K562 (cell line): ENCODE measurements at regions not wholly inside any gene's neighbourhood (a gene's known extent, or its start where the extent isn't known, plus 50 kb on each side); places are given as distances from the start of the nearest gene placed in this dataset.

Experiments
- ATAC-seq: fragments of 200-7000 bp; cut with Tn5 transposase; 3 replicates; pipeline ENCODE4 v1.9.1; 2020; ENCODE audit warnings: moderate library complexity
- BruUV-seq: library from RNA; stranded (reverse); fragments of 400-500 nt; replicated peaks from 2 replicates; lab custom pipeline; 2021; lab: Mats Ljungman, UMichigan
- CTCF ChIA-PET: fragments of 300-600 bp; formaldehyde crosslinking; extraction: SDS; loops from one replicate; lab custom pipeline; 2021; ENCODE audit warnings: low intra/inter-chr PET ratio; lab: Yijun Ruan, JAX
- POLR2A ChIA-PET: fragments of 300-600, 350-650 bp; sonication (Branson Sonifier 250); formaldehyde crosslinking; extraction: SDS; loops from one replicate; lab custom pipeline; 2021; ENCODE audit warnings: antibody characterized with exemption, inconsistent platforms; lab: Yijun Ruan, JAX
- DNase-seq, 4 experiments: peaks; one replicate each; pipeline versions ENCODE4 v3.0.0 to v3.0.0-alpha.2; 2011 to 2018; ENCODE audit warnings: low spot score in 3 of 4, mixed read lengths in 3 of 4; ENCODE audit errors: extremely low read depth in 1 of 4
- FAIRE-seq: peaks from 2 replicates; lab custom pipeline; 2011; peaks lifted over from hg19 to GRCh38; lab: Jason Lieb, UNC
- H2AFZ ChIP-seq: 2 replicates; pipeline ENCODE4 v1.6.0; 2011; ENCODE audit warnings: low read depth, low read length, control low read depth, inconsistent platforms
- H3K27ac ChIP-seq: fragments of 200-600 bp; 3 replicates; pipeline ENCODE4 v1.8.0; 2011; ENCODE audit warnings: low read depth, mild to moderate bottlenecking, control low read depth, inconsistent platforms, low read length, moderate library complexity, mixed read lengths; ENCODE audit errors: extremely low read depth
- H3K27me3 ChIP-seq, 2 experiments: fragments of 300-600 bp in 1 of 2; 2 replicates in 1 of 2; 3 replicates in 1 of 2; pipeline versions ENCODE4 v1.6.0 to v1.8.0; 2011; ENCODE audit warnings: inconsistent platforms in 2 of 2, low read length in 2 of 2, mild to moderate bottlenecking in 1 of 2, mixed read lengths in 1 of 2, moderate library complexity in 1 of 2; ENCODE audit not compliant: control insufficient read depth in 2 of 2, insufficient read depth in 2 of 2
- H3K36me3 ChIP-seq: fragments of 300-600 bp; 3 replicates; pipeline ENCODE4 v1.8.0; 2011; ENCODE audit warnings: mild to moderate bottlenecking, low read length, inconsistent platforms; ENCODE audit not compliant: control insufficient read depth, insufficient read depth
- H3K4me1 ChIP-seq, 2 experiments: fragments of 200-600 bp in 1 of 2; replicated peaks in 1 of 2; 2 replicates in 1 of 2; 3 replicates in 1 of 2; pipeline versions ENCODE4 v1.5.1 to v1.8.0; 2011; ENCODE audit warnings: inconsistent platforms in 2 of 2, low read length in 2 of 2, mild to moderate bottlenecking in 1 of 2, mixed read lengths in 1 of 2, moderate library complexity in 1 of 2; ENCODE audit not compliant: control insufficient read depth in 2 of 2, insufficient read depth in 2 of 2
- H3K4me2 ChIP-seq: 2 replicates; pipeline ENCODE4 v1.6.1; 2011; ENCODE audit warnings: low read length, control low read depth, inconsistent platforms, mixed read lengths; ENCODE audit not compliant: insufficient read depth
- H3K4me3 ChIP-seq: fragments of 200-600 bp; sonication (generic), shearing (Covaris generic); 2 replicates; pipeline ENCODE4 v1.5.1; 2016; ENCODE audit warnings: control low read depth, inconsistent platforms
- H3K79me2 ChIP-seq: fragments of 200-600 bp; 3 replicates; pipeline ENCODE4 v1.8.0; 2011; ENCODE audit warnings: low read length, inconsistent platforms; ENCODE audit not compliant: control insufficient read depth, insufficient read depth
- H3K9ac ChIP-seq, 2 experiments: 2 replicates each; pipeline versions ENCODE4 v1.6.0 to v1.6.1; 2011; ENCODE audit warnings: low read depth in 2 of 2, low read length in 2 of 2, control low read depth in 1 of 2, inconsistent platforms in 1 of 2, mild to moderate bottlenecking in 1 of 2, mixed read lengths in 1 of 2; ENCODE audit not compliant: insufficient read depth in 1 of 2
- H3K9me1 ChIP-seq: one replicate; pipeline ENCODE4 v1.6.0; 2011; ENCODE audit warnings: inconsistent platforms, mild to moderate bottlenecking, low read length, moderate library complexity; ENCODE audit not compliant: control insufficient read depth, insufficient read depth
- H3K9me3 ChIP-seq: replicated peaks from 2 replicates; pipeline ENCODE4 v1.5.1; 2011; ENCODE audit warnings: low read depth, low read length, inconsistent platforms; ENCODE audit not compliant: control insufficient read depth, insufficient read depth
- H4K20me1 ChIP-seq: replicated peaks from 2 replicates; pipeline ENCODE4 v1.6.1; 2011; ENCODE audit warnings: low read length, inconsistent platforms, mixed read lengths; ENCODE audit not compliant: control insufficient read depth, insufficient read depth
- DIDO1 ChIP-seq: fragments of 450-650 bp; IDR thresholded peaks from 2 replicates; pipeline ENCODE4 v1.6.1; 2016; ENCODE audit warnings: low read depth, missing biosample characterization, missing genetic modification characterization
- DNMT1 ChIP-seq: fragments of 450-650 bp; IDR thresholded peaks from 2 replicates; pipeline ENCODE4 v1.6.1; 2016; ENCODE audit warnings: antibody characterized with exemption, mild to moderate bottlenecking
- EZH2 ChIP-seq: IDR thresholded peaks from 2 replicates; pipeline ENCODE4 v1.6.1; 2012; ENCODE audit warnings: low read depth, mild to moderate bottlenecking, inconsistent platforms, low read length, borderline replicate concordance
- KLF1 ChIP-seq: fragments of 450-650 bp; IDR thresholded peaks from 2 replicates; pipeline ENCODE4 v1.6.1; 2016; ENCODE audit warnings: missing genetic modification characterization, missing compliant biosample characterization
- MTA3 ChIP-seq: fragments of 450-650 bp; formaldehyde crosslinking; IDR thresholded peaks from 2 replicates; pipeline ENCODE4 v1.6.1; 2017; ENCODE audit warnings: mild to moderate bottlenecking, borderline replicate concordance
- NCOA6 ChIP-seq: fragments of 450-650 bp; IDR thresholded peaks from 2 replicates; pipeline ENCODE4 v1.6.1; 2017; ENCODE audit warnings: mild to moderate bottlenecking
- RBBP5 ChIP-seq: fragments of 200-600 bp; sonication (generic); IDR thresholded peaks from 2 replicates; pipeline ENCODE4 v1.6.1; 2012; ENCODE audit warnings: borderline replicate concordance, mild to moderate bottlenecking, low read length, control low read depth, inconsistent platforms; ENCODE audit not compliant: insufficient read depth, poor library complexity, severe bottlenecking
- SNRNP70 ChIP-seq: fragments of 200-400 bp; formaldehyde crosslinking; optimal IDR thresholded peaks from 2 replicates; pipeline ENCODE3; 2017; ENCODE audit warnings: low read depth, low read length
- SP1 ChIP-seq: sonication (generic); formaldehyde crosslinking; IDR thresholded peaks from 2 replicates; pipeline ENCODE4 v1.8.1; 2022; ENCODE audit warnings: mild to moderate bottlenecking, missing genetic modification reagents
- XRCC5 ChIP-seq: fragments of 200-400 bp; formaldehyde crosslinking; IDR thresholded peaks from 2 replicates; pipeline ENCODE4 v1.6.1; 2017; ENCODE audit warnings: low read depth, mild to moderate bottlenecking, low read length
- YBX1 ChIP-seq: fragments of 450-650 bp; IDR thresholded peaks from 2 replicates; pipeline ENCODE4 v1.7.1; 2016; ENCODE audit warnings: mild to moderate bottlenecking
- ZBED1 ChIP-seq: IDR thresholded peaks from 2 replicates; pipeline ENCODE4 v1.6.1; 2014
- ZNF134 ChIP-seq: fragments of 250-450 bp; sonication (Bioruptor Pico); conservative IDR thresholded peaks from 2 replicates; pipeline ENCODE4 v1.4.0; 2020
- ZNF347 ChIP-seq: fragments of 450-650 bp; formaldehyde crosslinking; IDR thresholded peaks from 2 replicates; pipeline ENCODE4 v1.4.0; 2020; ENCODE audit warnings: low read depth, mild to moderate bottlenecking, moderate library complexity
- ZNF780A ChIP-seq: fragments of 250-450 bp; sonication (Bioruptor Pico); IDR thresholded peaks from 2 replicates; pipeline ENCODE4 v1.5.0; 2021; ENCODE audit warnings: mild to moderate bottlenecking
- WGBS: fragments of 100-300 bp; shearing (Covaris generic); methylation state at CpG from one replicate; pipeline ENCODE4 v1.1.6; 2016; ENCODE audit warnings: low coverage, mixed read lengths; ENCODE audit not compliant: insufficient coverage; ENCODE audit errors: missing lambda C conversion rate; 5-methylcytosine and 5-hydroxymethylcytosine counted together
- in situ Hi-C: fragments of 300-500 bp; cut with MboI; formaldehyde crosslinking; loops from 4 replicates; pipeline ENCODE4 v1.15.0; 2018; ENCODE audit warnings: inconsistent platforms, mixed read lengths
- intact Hi-C: fragments of 100-400 bp; cut with micrococcal nuclease; formaldehyde crosslinking; loops from 2 replicates; pipeline ENCODE4 v1.14.2; 2022
- TF ChIP-seq, protein P1 (sequence below): sonication (generic); formaldehyde crosslinking; IDR thresholded peaks from 2 replicates; pipeline ENCODE4 v1.8.0; 2022; ENCODE audit warnings: mild to moderate bottlenecking, missing genetic modification reagents
- TF ChIP-seq, protein P2 (sequence below): fragments of 450-650 bp; IDR thresholded peaks from 2 replicates; pipeline ENCODE4 v1.6.1; 2017; ENCODE audit warnings: antibody characterized with exemption
- TF ChIP-seq, protein P3 (sequence below), 3 experiments: fragments of 200-800 bp in 1 of 3; sonication (Bioruptor generic) in 1 of 3; sonication (generic) in 1 of 3; formaldehyde crosslinking in 1 of 3; IDR thresholded peaks; 2 replicates each; pipeline versions ENCODE4 v1.6.1 to v1.8.0; 2016 to 2022; ENCODE audit warnings: mild to moderate bottlenecking in 2 of 3, missing compliant biosample characterization in 2 of 3, missing genetic modification characterization in 2 of 3, missing genetic modification reagents in 1 of 3
- TF ChIP-seq, protein P4 (sequence below): fragments of 250-450 bp; sonication (Bioruptor Pico); IDR thresholded peaks from 2 replicates; pipeline ENCODE4 v1.5.1; 2021; ENCODE audit warnings: mild to moderate bottlenecking

DNA sequence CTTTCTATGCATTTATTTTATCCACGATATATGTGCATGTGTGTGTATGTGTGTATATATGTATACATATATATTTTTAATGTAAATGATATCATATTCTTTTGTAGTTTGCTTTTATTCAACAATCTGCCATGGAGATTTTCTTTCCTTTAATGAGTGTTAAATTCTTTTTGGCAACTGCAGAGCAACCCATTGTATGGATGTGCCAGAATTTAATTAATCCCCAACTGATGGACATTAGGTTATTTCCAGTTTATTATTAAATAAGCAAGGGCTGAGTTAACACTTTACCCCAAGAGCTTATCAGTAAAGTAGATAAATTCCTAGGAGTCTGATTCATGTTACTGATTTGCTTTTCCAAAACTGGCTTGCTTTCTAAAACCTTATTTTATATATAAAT lies 58.9 kb upstream of the CD28 start:
- BruUV-seq = no TSS peak
- Histone ChIP-seq H3K9me1 (no peaks in the 10 kb centered on the region), H4K20me1 (no peaks in the 10 kb centered on the region), H3K36me3 (no peaks in the 10 kb centered on the region), H3K4me3 (no peak overlapping the region), H3K27ac (no peak overlapping the region), H3K79me2 (no peaks in the 10 kb centered on the region), H3K9me3 (no peaks in the 10 kb centered on the region), H3K4me2 (no peak overlapping the region), H3K4me1 (no peaks in the 10 kb centered on the region), H3K9ac (no peak overlapping the region), H2AFZ (no peak overlapping the region), H3K27me3 (peaks cover 4 to 17% of the 10 kb centered on the region in 2 experiments; a peak in 3 of 5 replicates)
- CTCF ChIA-PET = no interaction called here
- intact Hi-C loops (no loop called here), in situ Hi-C loops (no loop called here)
- TF ChIP-seq KLF1 (tag) (no peak), ZBED1 (no peak), ZNF780A (CRISPR knock-in tag) (no peak), DNMT1 (no peak), MTA3 (no peak), XRCC5 (no peak), DIDO1 (tag) (no peak), EZH2 (no peak), YBX1 (no peak), NCOA6 (no peak), ZNF134 (CRISPR knock-in tag) (no peak), SP1 (CRISPR knock-in tag) (no peak), RBBP5 (no peak), ZNF347 (CRISPR knock-in tag) (no peak), SNRNP70 (no peak)
- TF ChIP-seq, protein P1, sequence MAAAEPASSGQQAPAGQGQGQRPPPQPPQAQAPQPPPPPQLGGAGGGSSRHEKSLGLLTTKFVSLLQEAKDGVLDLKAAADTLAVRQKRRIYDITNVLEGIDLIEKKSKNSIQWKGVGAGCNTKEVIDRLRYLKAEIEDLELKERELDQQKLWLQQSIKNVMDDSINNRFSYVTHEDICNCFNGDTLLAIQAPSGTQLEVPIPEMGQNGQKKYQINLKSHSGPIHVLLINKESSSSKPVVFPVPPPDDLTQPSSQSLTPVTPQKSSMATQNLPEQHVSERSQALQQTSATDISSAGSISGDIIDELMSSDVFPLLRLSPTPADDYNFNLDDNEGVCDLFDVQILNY (CRISPR knock-in tag) = no peak
- TF ChIP-seq, protein P2, sequence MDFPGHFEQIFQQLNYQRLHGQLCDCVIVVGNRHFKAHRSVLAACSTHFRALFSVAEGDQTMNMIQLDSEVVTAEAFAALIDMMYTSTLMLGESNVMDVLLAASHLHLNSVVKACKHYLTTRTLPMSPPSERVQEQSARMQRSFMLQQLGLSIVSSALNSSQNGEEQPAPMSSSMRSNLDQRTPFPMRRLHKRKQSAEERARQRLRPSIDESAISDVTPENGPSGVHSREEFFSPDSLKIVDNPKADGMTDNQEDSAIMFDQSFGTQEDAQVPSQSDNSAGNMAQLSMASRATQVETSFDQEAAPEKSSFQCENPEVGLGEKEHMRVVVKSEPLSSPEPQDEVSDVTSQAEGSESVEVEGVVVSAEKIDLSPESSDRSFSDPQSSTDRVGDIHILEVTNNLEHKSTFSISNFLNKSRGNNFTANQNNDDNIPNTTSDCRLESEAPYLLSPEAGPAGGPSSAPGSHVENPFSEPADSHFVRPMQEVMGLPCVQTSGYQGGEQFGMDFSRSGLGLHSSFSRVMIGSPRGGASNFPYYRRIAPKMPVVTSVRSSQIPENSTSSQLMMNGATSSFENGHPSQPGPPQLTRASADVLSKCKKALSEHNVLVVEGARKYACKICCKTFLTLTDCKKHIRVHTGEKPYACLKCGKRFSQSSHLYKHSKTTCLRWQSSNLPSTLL = no peak
- TF ChIP-seq, protein P3, sequence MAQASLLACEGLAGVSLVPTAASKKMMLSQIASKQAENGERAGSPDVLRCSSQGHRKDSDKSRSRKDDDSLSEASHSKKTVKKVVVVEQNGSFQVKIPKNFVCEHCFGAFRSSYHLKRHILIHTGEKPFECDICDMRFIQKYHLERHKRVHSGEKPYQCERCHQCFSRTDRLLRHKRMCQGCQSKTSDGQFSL (CRISPR knock-in tag; IDR thresholded peaks at IDR 0.05) = no peak
- TF ChIP-seq, protein P3 (tag; IDR thresholded peaks at IDR 0.05) = no peak
- TF ChIP-seq, protein P4, sequence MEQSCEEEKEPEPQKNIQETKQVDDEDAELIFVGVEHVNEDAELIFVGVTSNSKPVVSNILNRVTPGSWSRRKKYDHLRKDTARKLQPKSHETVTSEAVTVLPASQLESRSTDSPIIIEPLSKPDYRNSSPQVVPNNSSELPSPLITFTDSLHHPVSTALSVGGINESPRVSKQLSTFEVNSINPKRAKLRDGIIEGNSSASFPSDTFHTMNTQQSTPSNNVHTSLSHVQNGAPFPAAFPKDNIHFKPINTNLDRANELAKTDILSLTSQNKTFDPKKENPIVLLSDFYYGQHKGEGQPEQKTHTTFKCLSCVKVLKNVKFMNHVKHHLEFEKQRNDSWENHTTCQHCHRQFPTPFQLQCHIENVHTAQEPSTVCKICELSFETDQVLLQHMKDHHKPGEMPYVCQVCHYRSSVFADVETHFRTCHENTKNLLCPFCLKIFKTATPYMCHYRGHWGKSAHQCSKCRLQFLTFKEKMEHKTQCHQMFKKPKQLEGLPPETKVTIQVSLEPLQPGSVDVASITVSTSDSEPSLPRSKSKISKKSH (CRISPR knock-in tag) = no peak
- POLR2A ChIA-PET = no interaction called here
- FAIRE-seq = no peak
- ATAC-seq = no peak
- DNase-seq = no peak
- WGBS = 0% methylated on average over 1 of the region's 1 CpG
